ENCODE measurements at regions not wholly inside any gene's neighbourhood (a gene's known extent, or its start where the extent isn't known, plus 50 kb on each side); places are given as distances from the start of the nearest gene placed in this dataset.

GRCh38 chr21:27265492-27265891 lies 298.6 kb upstream of the ADAMTS5 start:
- no peak overlapping the region for H3K27ac ChIP-seq (ENCODE audit: low read depth)
- DNase-seq (ENCODE audit: low spot score) = no peak
- H3K4me1 ChIP-seq (ENCODE audit: insufficient read depth) = peaks cover 19% of the 10 kb centered on the region
- H3K4me3 ChIP-seq = no peak overlapping the region
- no peaks in the 10 kb centered on the region for H3K9me3 Mint-ChIP-seq
- no peaks in the 10 kb centered on the region for H3K27me3 ChIP-seq (ENCODE audit: insufficient read depth)
- no peaks in the 10 kb centered on the region for H4K20me1 ChIP-seq (replicated peaks; ENCODE audit: insufficient read depth)
- H3K36me3 Mint-ChIP-seq (ENCODE audit: low read depth) = peaks cover 3% of the 10 kb centered on the region; the same call in 1 of the 3 replicates
- ATAC-seq = no peak
- H3F3A ChIP-seq (replicated peaks; ENCODE audit: low read depth) = no peaks in the 10 kb centered on the region
- H3K4me2 ChIP-seq = no peak overlapping the region
- no peak overlapping the region for H3K27ac Mint-ChIP-seq
- peaks cover 11% of the 10 kb centered on the region for H3K4me1 Mint-ChIP-seq
- no peak overlapping the region for H2AFZ ChIP-seq
- H3K79me2 ChIP-seq (replicated peaks; ENCODE audit: insufficient read depth) = no peaks in the 10 kb centered on the region
- TF ChIP-seq CREB1 (CRISPR knock-in tag; IDR thresholded peaks at IDR 0.05; ENCODE audit: low read depth) = no peak
- no peak for TF ChIP-seq ZNF331 (CRISPR knock-in tag; IDR thresholded peaks at IDR 0.05; ENCODE audit: low read depth)
- TF ChIP-seq, protein P1, sequence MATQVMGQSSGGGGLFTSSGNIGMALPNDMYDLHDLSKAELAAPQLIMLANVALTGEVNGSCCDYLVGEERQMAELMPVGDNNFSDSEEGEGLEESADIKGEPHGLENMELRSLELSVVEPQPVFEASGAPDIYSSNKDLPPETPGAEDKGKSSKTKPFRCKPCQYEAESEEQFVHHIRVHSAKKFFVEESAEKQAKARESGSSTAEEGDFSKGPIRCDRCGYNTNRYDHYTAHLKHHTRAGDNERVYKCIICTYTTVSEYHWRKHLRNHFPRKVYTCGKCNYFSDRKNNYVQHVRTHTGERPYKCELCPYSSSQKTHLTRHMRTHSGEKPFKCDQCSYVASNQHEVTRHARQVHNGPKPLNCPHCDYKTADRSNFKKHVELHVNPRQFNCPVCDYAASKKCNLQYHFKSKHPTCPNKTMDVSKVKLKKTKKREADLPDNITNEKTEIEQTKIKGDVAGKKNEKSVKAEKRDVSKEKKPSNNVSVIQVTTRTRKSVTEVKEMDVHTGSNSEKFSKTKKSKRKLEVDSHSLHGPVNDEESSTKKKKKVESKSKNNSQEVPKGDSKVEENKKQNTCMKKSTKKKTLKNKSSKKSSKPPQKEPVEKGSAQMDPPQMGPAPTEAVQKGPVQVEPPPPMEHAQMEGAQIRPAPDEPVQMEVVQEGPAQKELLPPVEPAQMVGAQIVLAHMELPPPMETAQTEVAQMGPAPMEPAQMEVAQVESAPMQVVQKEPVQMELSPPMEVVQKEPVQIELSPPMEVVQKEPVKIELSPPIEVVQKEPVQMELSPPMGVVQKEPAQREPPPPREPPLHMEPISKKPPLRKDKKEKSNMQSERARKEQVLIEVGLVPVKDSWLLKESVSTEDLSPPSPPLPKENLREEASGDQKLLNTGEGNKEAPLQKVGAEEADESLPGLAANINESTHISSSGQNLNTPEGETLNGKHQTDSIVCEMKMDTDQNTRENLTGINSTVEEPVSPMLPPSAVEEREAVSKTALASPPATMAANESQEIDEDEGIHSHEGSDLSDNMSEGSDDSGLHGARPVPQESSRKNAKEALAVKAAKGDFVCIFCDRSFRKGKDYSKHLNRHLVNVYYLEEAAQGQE (IDR thresholded peaks at IDR 0.05; ENCODE audit: unreplicated experiment) = no peak
- TF ChIP-seq ZNF114 (CRISPR knock-in tag; IDR thresholded peaks at IDR 0.05) = no peak
- TF ChIP-seq JUNB (IDR thresholded peaks at IDR 0.05; ENCODE audit: unreplicated experiment) = no peak
- no peak for TF ChIP-seq POLR2AphosphoS5 (IDR thresholded peaks at IDR 0.05; ENCODE audit: low read depth)
- no peak for TF ChIP-seq EZH2phosphoT487 (IDR thresholded peaks at IDR 0.05; ENCODE audit: unreplicated experiment)
- no peak overlapping the region for H3K4me3 Mint-ChIP-seq
- no peaks in the 10 kb centered on the region for H3K36me3 ChIP-seq (ENCODE audit: insufficient read depth)
- H3K27me3 Mint-ChIP-seq (ENCODE audit: insufficient read depth, low read depth, poor library complexity) = no peaks in the 10 kb centered on the region
- H3K9me2 ChIP-seq (ENCODE audit: insufficient read depth) = peaks cover 10% of the 10 kb centered on the region

DNA sequence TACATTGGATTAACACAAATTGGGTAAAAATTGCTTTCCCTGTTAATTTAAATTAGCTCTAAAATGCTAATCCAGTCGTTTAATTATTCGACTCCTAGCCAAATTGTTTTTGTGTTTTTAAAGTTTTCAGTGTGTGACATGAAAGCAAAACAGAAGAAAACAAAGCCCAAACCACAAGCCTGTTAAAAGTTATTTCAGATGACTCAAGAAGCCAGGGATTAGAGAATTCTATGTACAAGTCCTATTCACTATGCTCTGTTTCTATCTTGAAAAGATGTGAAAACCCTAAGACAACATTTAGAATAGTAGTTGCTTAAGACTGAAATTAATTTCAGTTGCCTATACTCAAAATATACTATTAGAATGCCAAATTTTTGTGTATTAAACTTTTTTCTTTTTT lies 294.8 kb upstream of the ADAMTS5 start:
- H3K36me3 Mint-ChIP-seq (ENCODE audit: low read depth) = no peaks in the 10 kb centered on the region
- H3K4me3 Mint-ChIP-seq = no peak overlapping the region
- DNase-seq (ENCODE audit: low spot score) (no peak), ATAC-seq (no peak)
- Histone ChIP-seq H4K20me1 (replicated peaks; ENCODE audit: insufficient read depth) (no peaks in the 10 kb centered on the region), H3K36me3 (ENCODE audit: insufficient read depth) (no peaks in the 10 kb centered on the region), H2AFZ (no peak overlapping the region), H3K27ac (ENCODE audit: low read depth) (no peak overlapping the region), H3F3A (replicated peaks; ENCODE audit: low read depth) (no peaks in the 10 kb centered on the region), H3K4me1 (ENCODE audit: insufficient read depth) (no peaks in the 10 kb centered on the region), H3K4me3 (no peak overlapping the region), H3K27me3 (ENCODE audit: insufficient read depth) (no peaks in the 10 kb centered on the region), H3K4me2 (no peak overlapping the region), H3K79me2 (replicated peaks; ENCODE audit: insufficient read depth) (no peaks in the 10 kb centered on the region), H3K9me2 (ENCODE audit: insufficient read depth) (peaks cover under 1% of the 10 kb centered on the region; the same call in 1 of the 2 replicates)
- no peak overlapping the region for H3K27ac Mint-ChIP-seq
- H3K4me1 Mint-ChIP-seq = peaks cover 3% of the 10 kb centered on the region; the same call in 2 of the 3 replicates
- H3K27me3 Mint-ChIP-seq (ENCODE audit: insufficient read depth, low read depth, poor library complexity) = no peaks in the 10 kb centered on the region
- H3K9me3 Mint-ChIP-seq = no peaks in the 10 kb centered on the region
- TF ChIP-seq EZH2 (IDR thresholded peaks at IDR 0.05; ENCODE audit: low read depth, unreplicated experiment) (no peak), CTCF (conservative IDR thresholded peaks at IDR 0.05; ENCODE audit: low read depth in 2 of 2) (no peak), CREB1 (CRISPR knock-in tag; IDR thresholded peaks at IDR 0.05; ENCODE audit: low read depth) (no peak), EZH2phosphoT487 (IDR thresholded peaks at IDR 0.05; ENCODE audit: unreplicated experiment) (no peak)
- TF ChIP-seq, protein P1 (IDR thresholded peaks at IDR 0.05; ENCODE audit: unreplicated experiment) = no peak
- TF ChIP-seq, protein P2, sequence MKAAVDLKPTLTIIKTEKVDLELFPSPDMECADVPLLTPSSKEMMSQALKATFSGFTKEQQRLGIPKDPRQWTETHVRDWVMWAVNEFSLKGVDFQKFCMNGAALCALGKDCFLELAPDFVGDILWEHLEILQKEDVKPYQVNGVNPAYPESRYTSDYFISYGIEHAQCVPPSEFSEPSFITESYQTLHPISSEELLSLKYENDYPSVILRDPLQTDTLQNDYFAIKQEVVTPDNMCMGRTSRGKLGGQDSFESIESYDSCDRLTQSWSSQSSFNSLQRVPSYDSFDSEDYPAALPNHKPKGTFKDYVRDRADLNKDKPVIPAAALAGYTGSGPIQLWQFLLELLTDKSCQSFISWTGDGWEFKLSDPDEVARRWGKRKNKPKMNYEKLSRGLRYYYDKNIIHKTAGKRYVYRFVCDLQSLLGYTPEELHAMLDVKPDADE (IDR thresholded peaks at IDR 0.05) = no peak

Measured in GM23338 (cell line).